H1 (cell line): ENCODE measurements at regions not wholly inside any gene's neighbourhood (a gene's known extent, or its start where the extent isn't known, plus 50 kb on each side); places are given as distances from the start of the nearest gene placed in this dataset.

Source experiments
- CTCF ChIA-PET: fragments of 300-600 bp; sonication (Branson Sonifier 250); formaldehyde crosslinking; loops from one replicate; lab custom pipeline; 2021; ENCODE audit not compliant: partially characterized antibody; lab: Charles Lee
- POLR2A ChIA-PET: fragments of 300-600 bp; sonication (Branson Sonifier 250); formaldehyde crosslinking; loops from one replicate; lab custom pipeline; 2021; ENCODE audit warnings: inconsistent platforms; ENCODE audit not compliant: partially characterized antibody; lab: Charles Lee
- DNase-seq, 2 experiments: peaks; one replicate each; pipeline versions ENCODE4 v3.0.0 to v3.0.0-alpha.2; 2010 to 2022; ENCODE audit warnings: low spot score in 2 of 2, low read depth in 1 of 2, mixed read lengths in 1 of 2
- FAIRE-seq: peaks from 2 replicates; lab custom pipeline; 2011; peaks lifted over from hg19 to GRCh38; lab: Jason Lieb, UNC
- H2AFZ ChIP-seq: 2 replicates; pipeline ENCODE4 v1.8.1; 2012; ENCODE audit warnings: low read length, inconsistent platforms
- H2AK5ac ChIP-seq: 2 replicates; pipeline ENCODE4 v1.6.1; 2013; ENCODE audit warnings: low read depth, low read length
- H2BK120ac ChIP-seq: replicated peaks from 2 replicates; pipeline ENCODE3; 2013; ENCODE audit warnings: low read depth, low read length, inconsistent platforms
- H2BK12ac ChIP-seq: 2 replicates; pipeline ENCODE4 v1.6.1; 2013; ENCODE audit warnings: low read depth, low read length
- H2BK15ac ChIP-seq: 2 replicates; pipeline ENCODE4 v1.6.1; 2013; ENCODE audit warnings: low read length
- H2BK20ac ChIP-seq: 2 replicates; pipeline ENCODE4 v1.6.1; 2013; ENCODE audit warnings: low read length
- H2BK5ac ChIP-seq: 2 replicates; pipeline ENCODE4 v1.6.1; 2013; ENCODE audit warnings: low read depth, low read length
- H3K14ac ChIP-seq: 2 replicates; pipeline ENCODE4 v1.6.1; 2013; ENCODE audit warnings: inconsistent platforms; ENCODE audit not compliant: insufficient read length
- H3K18ac ChIP-seq: 2 replicates; pipeline ENCODE4 v1.6.1; 2013; ENCODE audit warnings: low read length; ENCODE audit errors: extremely low read depth
- H3K23ac ChIP-seq: 2 replicates; pipeline ENCODE4 v1.6.1; 2013; ENCODE audit warnings: inconsistent platforms; ENCODE audit not compliant: insufficient read length
- H3K23me2 ChIP-seq: 2 replicates; pipeline ENCODE4 v1.6.1; 2013; ENCODE audit warnings: low read depth, low read length
- H3K27ac ChIP-seq: 2 replicates; pipeline ENCODE4 v1.6.1; 2011; ENCODE audit warnings: low read depth, low read length, inconsistent platforms
- H3K27me3 ChIP-seq, 4 experiments: replicated peaks in 1 of 4; 1 replicate in 1 of 4; 2 replicates in 3 of 4; pipeline versions ENCODE4 v1.6.1 to v1.8.1; 2011 to 2013; ENCODE audit warnings: low read length in 3 of 4, mild to moderate bottlenecking in 3 of 4, inconsistent platforms in 2 of 4, mixed read lengths in 2 of 4, moderate library complexity in 1 of 4; ENCODE audit not compliant: control insufficient read depth in 3 of 4, insufficient read depth in 3 of 4; ENCODE audit errors: extremely low read depth in 1 of 4
- H3K36me3 ChIP-seq, 4 experiments: 2 replicates each; pipeline versions ENCODE4 v1.6.1 to v1.8.1; 2011 to 2013; ENCODE audit warnings: mild to moderate bottlenecking in 4 of 4, low read length in 3 of 4, moderate library complexity in 2 of 4, control low read depth in 1 of 4, inconsistent platforms in 1 of 4; ENCODE audit not compliant: insufficient read depth in 4 of 4, control insufficient read depth in 2 of 4
- H3K4ac ChIP-seq: replicated peaks from 2 replicates; pipeline ENCODE3; 2013; ENCODE audit warnings: low read length, low read depth, mixed read lengths, inconsistent platforms; ENCODE audit not compliant: insufficient read length
- H3K4me1 ChIP-seq, 4 experiments: replicated peaks in 1 of 4; 1 replicate in 1 of 4; 2 replicates in 3 of 4; pipeline versions ENCODE4 v1.6.1 to v1.8.1; 2011 to 2013; ENCODE audit warnings: low read length in 3 of 4, inconsistent platforms in 2 of 4, mixed read lengths in 1 of 4; ENCODE audit not compliant: insufficient read depth in 4 of 4, control insufficient read depth in 3 of 4
- H3K4me2 ChIP-seq, 2 experiments: 2 replicates each; pipeline versions ENCODE4 v1.6.1 to v1.8.1; 2011 to 2013; ENCODE audit warnings: low read depth in 2 of 2, low read length in 2 of 2, control low read depth in 1 of 2, inconsistent platforms in 1 of 2, mild to moderate bottlenecking in 1 of 2; ENCODE audit not compliant: insufficient read depth in 1 of 2
- H3K4me3 ChIP-seq, 4 experiments: fragments of 200-600, 300-600 bp in 1 of 4; sonication (generic), shearing (Covaris generic), sonication (Bioruptor Twin) in 1 of 4; 2 replicates each; pipeline versions ENCODE4 v1.5.1 to v1.8.1; 2011 to 2016; ENCODE audit warnings: low read length in 4 of 4, low read depth in 3 of 4, control low read depth in 2 of 4, inconsistent platforms in 2 of 4, mild to moderate bottlenecking in 2 of 4, mixed read lengths in 1 of 4, moderate library complexity in 1 of 4; ENCODE audit not compliant: insufficient read depth in 2 of 4; ENCODE audit errors: extremely low read depth in 1 of 4
- H3K56ac ChIP-seq: replicated peaks from 2 replicates; pipeline ENCODE3; 2013; ENCODE audit warnings: low read depth, mild to moderate bottlenecking, mixed read lengths, low read length, inconsistent platforms; ENCODE audit not compliant: insufficient read length
- H3K79me1 ChIP-seq: 2 replicates; pipeline ENCODE4 v1.6.1; 2013; ENCODE audit warnings: low read depth, low read length, control low read depth
- H3K79me2 ChIP-seq, 2 experiments: 2 replicates each; pipeline versions ENCODE4 v1.6.1 to v1.8.1; 2012 to 2013; ENCODE audit warnings: low read length in 2 of 2, mild to moderate bottlenecking in 2 of 2, inconsistent platforms in 1 of 2; ENCODE audit not compliant: insufficient read depth in 2 of 2, control insufficient read depth in 1 of 2
- H3K9ac ChIP-seq, 4 experiments: replicated peaks in 1 of 4; 1 replicate in 1 of 4; 2 replicates in 3 of 4; pipeline versions ENCODE4 v1.6.1 to v1.8.1; 2011 to 2013; ENCODE audit warnings: low read depth in 3 of 4, low read length in 3 of 4, control low read depth in 2 of 4, mild to moderate bottlenecking in 2 of 4, moderate library complexity in 2 of 4, inconsistent platforms in 1 of 4; ENCODE audit errors: extremely low read depth in 1 of 4
- H3K9me3 ChIP-seq, 2 experiments: 2 replicates each; pipeline versions ENCODE4 v1.6.1 to v1.8.1; 2012 to 2013; ENCODE audit warnings: mild to moderate bottlenecking in 2 of 2, moderate library complexity in 2 of 2, control low read depth in 1 of 2, inconsistent platforms in 1 of 2, low read depth in 1 of 2, low read length in 1 of 2, mixed read lengths in 1 of 2; ENCODE audit not compliant: insufficient read depth in 2 of 2
- H4K20me1 ChIP-seq, 2 experiments: replicated peaks in 1 of 2; 2 replicates each; pipeline versions ENCODE3 to v1.8.1; 2011 to 2013; ENCODE audit warnings: inconsistent platforms in 2 of 2, low read length in 2 of 2, mild to moderate bottlenecking in 1 of 2; ENCODE audit not compliant: insufficient read depth in 2 of 2, control insufficient read depth in 1 of 2
- H4K5ac ChIP-seq: 2 replicates; pipeline ENCODE4 v1.6.1; 2013; ENCODE audit warnings: low read length, low read depth, mixed read lengths, inconsistent platforms; ENCODE audit not compliant: insufficient read length
- H4K8ac ChIP-seq: 2 replicates; pipeline ENCODE4 v1.8.0; 2013; ENCODE audit warnings: mild to moderate bottlenecking, moderate library complexity, low read length, inconsistent platforms; ENCODE audit not compliant: insufficient read depth; ENCODE audit errors: extremely low read depth
- H4K91ac ChIP-seq: replicated peaks from 2 replicates; pipeline ENCODE3; 2013; ENCODE audit warnings: low read length, mixed read lengths, inconsistent platforms; ENCODE audit not compliant: insufficient read length
- CHD1 ChIP-seq: IDR thresholded peaks from 2 replicates; pipeline ENCODE4 v1.6.1; 2012; ENCODE audit warnings: low read depth, low read length, improper control_type of control experiment
- CTBP2 ChIP-seq: IDR thresholded peaks from 2 replicates; pipeline ENCODE4 v1.7.0; 2011; ENCODE audit warnings: borderline replicate concordance, mild to moderate bottlenecking, moderate library complexity, mixed read lengths, low read length; ENCODE audit not compliant: insufficient read depth, insufficient read length
- SIRT6 ChIP-seq: IDR thresholded peaks from one replicate; pipeline ENCODE4 v1.7.1; 2012; ENCODE audit warnings: low read length, inconsistent platforms
- TBP ChIP-seq: IDR thresholded peaks from 2 replicates; pipeline ENCODE4 v1.6.1; 2011; ENCODE audit warnings: low read depth, low read length, improper control_type of control experiment
- TCF12 ChIP-seq: IDR thresholded peaks from 2 replicates; pipeline ENCODE4 v1.6.1; 2011; ENCODE audit warnings: low read depth, mild to moderate bottlenecking, low read length
- YY1 ChIP-seq: IDR thresholded peaks from 2 replicates; pipeline ENCODE4 v1.6.1; 2011; ENCODE audit warnings: low read depth, mild to moderate bottlenecking, low read length
- TF ChIP-seq, protein P1 (sequence below), 3 experiments: IDR thresholded peaks; 1 replicate in 2 of 3; 2 replicates in 1 of 3; pipeline versions ENCODE4 v1.5.1 to v1.6.1; 2011; ENCODE audit warnings: low read length in 3 of 3, mild to moderate bottlenecking in 3 of 3, inconsistent platforms in 2 of 3, low read depth in 1 of 3, moderate library complexity in 1 of 3; ENCODE audit not compliant: insufficient read depth in 1 of 3; ENCODE audit errors: control extremely low read depth in 1 of 3
- TF ChIP-seq, protein P2 (sequence below): IDR thresholded peaks from 2 replicates; pipeline ENCODE4 v1.6.1; 2012; ENCODE audit warnings: inconsistent platforms

DNA sequence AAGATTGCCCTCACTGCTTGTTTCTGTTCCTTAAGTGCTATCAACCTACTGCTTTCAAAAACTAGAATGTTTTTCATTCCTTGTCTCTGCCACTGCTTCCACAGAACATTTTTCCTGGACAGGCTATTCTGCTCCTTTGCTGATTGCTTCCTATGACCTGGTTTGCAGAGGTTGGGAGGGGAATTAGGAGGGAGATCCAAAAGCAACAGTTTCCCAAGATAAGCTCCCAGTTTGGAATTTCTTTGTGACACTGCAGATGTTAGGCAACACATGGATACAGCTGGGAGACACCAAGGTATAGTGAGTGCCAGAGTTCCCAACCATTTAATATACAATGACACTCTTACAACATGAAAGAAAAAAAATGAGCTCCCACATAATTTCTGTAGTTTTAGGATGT lies 1036.5 kb downstream of the ROBO2 start:
- no peaks in the 10 kb centered on the region for H3K36me3 ChIP-seq
- no peak overlapping the region for H2BK20ac ChIP-seq
- no peaks in the 10 kb centered on the region for H3K79me1 ChIP-seq
- no peak overlapping the region for H3K27ac ChIP-seq
- no peak for TF ChIP-seq YY1
- TF ChIP-seq SIRT6: no peak
- TF ChIP-seq CTBP2: no peak
- TF ChIP-seq, protein P1, sequence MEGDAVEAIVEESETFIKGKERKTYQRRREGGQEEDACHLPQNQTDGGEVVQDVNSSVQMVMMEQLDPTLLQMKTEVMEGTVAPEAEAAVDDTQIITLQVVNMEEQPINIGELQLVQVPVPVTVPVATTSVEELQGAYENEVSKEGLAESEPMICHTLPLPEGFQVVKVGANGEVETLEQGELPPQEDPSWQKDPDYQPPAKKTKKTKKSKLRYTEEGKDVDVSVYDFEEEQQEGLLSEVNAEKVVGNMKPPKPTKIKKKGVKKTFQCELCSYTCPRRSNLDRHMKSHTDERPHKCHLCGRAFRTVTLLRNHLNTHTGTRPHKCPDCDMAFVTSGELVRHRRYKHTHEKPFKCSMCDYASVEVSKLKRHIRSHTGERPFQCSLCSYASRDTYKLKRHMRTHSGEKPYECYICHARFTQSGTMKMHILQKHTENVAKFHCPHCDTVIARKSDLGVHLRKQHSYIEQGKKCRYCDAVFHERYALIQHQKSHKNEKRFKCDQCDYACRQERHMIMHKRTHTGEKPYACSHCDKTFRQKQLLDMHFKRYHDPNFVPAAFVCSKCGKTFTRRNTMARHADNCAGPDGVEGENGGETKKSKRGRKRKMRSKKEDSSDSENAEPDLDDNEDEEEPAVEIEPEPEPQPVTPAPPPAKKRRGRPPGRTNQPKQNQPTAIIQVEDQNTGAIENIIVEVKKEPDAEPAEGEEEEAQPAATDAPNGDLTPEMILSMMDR (IDR thresholded peaks at IDR 0.05; ENCODE audit: control extremely low read depth in 1 of 3, insufficient read depth in 1 of 3, low read depth in 1 of 3, low read length in 3 of 3): no peak
- TF ChIP-seq TBP: no peak
- no peak for TF ChIP-seq TCF12
- no peak for TF ChIP-seq CHD1
- TF ChIP-seq, protein P2, sequence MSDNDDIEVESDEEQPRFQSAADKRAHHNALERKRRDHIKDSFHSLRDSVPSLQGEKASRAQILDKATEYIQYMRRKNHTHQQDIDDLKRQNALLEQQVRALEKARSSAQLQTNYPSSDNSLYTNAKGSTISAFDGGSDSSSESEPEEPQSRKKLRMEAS: no peak
- TF ChIP-seq, all 59 proteins: peak for 0
- Histone ChIP-seq H3K23me2 (no peaks in the 10 kb centered on the region; the same call in 1 of the 2 replicates), H3K4me2 (no peak overlapping the region), H4K8ac (no peak overlapping the region), H3K79me2 (no peaks in the 10 kb centered on the region), H2BK120ac (no peak overlapping the region), H2AFZ (no peak overlapping the region), H3K27me3 (no peaks in the 10 kb centered on the region), H3K4me1 (no peaks in the 10 kb centered on the region), H2BK15ac (no peak overlapping the region), H3K4ac (no peak overlapping the region), H3K4me3 (no peak overlapping the region), H2BK12ac (no peak overlapping the region), H3K14ac (no peak overlapping the region), H4K91ac (no peak overlapping the region), H4K20me1 (no peaks in the 10 kb centered on the region), H3K56ac (no peak overlapping the region), H3K9ac (no peak overlapping the region), H3K9me3 (no peaks in the 10 kb centered on the region), H3K23ac (no peak overlapping the region), H4K5ac (no peak overlapping the region), H3K18ac (no peak overlapping the region), H2BK5ac (no peak overlapping the region), H2AK5ac (no peak overlapping the region)
- CTCF ChIA-PET: no interaction called here
- FAIRE-seq (no peak), DNase-seq (no peak)
- POLR2A ChIA-PET: no interaction called here
